Lower leg skin (tissue), 3 donors: ENCODE measurements at regions not wholly inside any gene's neighbourhood (a gene's known extent, or its start where the extent isn't known, plus 50 kb on each side); places are given as distances from the start of the nearest gene placed in this dataset.

ENCODE experiments used
- CTCF ChIP-seq, 3 donors: fragments of 450-650 bp; IDR thresholded peaks; one replicate each; pipeline ENCODE4 v1.5.1; 2016; ENCODE audit warnings: antibody characterized with exemption in 3 of 3, mild to moderate bottlenecking in 3 of 3, moderate library complexity in 2 of 3
- POLR2A ChIP-seq, 2 donors: fragments of 450-650 bp; IDR thresholded peaks; one replicate each; pipeline ENCODE4 v1.6.1; 2016 to 2017; ENCODE audit warnings: antibody characterized with exemption in 2 of 2, mild to moderate bottlenecking in 1 of 2, moderate library complexity in 1 of 2

DNA sequence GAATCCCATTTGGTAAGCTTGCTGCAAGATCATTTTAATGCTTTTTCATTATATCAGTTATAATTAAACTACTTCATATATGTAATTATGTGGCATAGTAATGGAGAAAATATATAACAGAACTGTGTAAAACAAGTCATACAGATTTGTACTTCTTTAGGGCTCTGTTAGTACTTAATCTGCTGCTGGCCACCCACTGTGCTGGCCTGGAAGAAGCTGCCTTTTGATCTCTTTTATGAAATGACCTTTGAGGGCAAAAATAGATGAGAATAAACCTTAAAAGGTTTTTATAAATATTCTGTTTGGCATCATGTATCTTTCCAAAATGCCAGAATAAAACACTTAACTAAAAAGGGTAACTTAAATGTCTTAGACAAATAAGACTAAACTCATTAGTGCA is 262.9 kb downstream of the ZIC1 start:
- TF ChIP-seq CTCF (IDR thresholded peaks at IDR 0.05) = no peak
- TF ChIP-seq POLR2A (IDR thresholded peaks at IDR 0.05) = no peak
